ENCODE measurements at regions not wholly inside any gene's neighbourhood (a gene's known extent, or its start where the extent isn't known, plus 50 kb on each side); places are given as distances from the start of the nearest gene placed in this dataset.

- DNase-seq: no peak
Observed at GRCh38 chr4:25580633-25581467, 74.8 kb upstream of the SLC34A2 start.

GRCh38 chr4:25585901-25586523, 69.6 kb upstream of the SLC34A2 start:
- no peak for DNase-seq

GRCh38 chr4:25588206-25588605, 67.4 kb upstream of the SLC34A2 start:
- DNase-seq: no peak

- no peak for DNase-seq
Observed at GRCh38 chr4:25590171-25590570, 65.5 kb upstream of the SLC34A2 start.

- DNase-seq: no peak
Observed at GRCh38 chr4:25592736-25593135, 62.9 kb upstream of the SLC34A2 start.

All from hematopoietic multipotent progenitor cell treated with erythropoietin and hydrocortisone succinate and interleukin-3 and kit ligand, for 4 days (in vitro differentiated cells).